A549 (cell line): ENCODE measurements at regions not wholly inside any gene's neighbourhood (a gene's known extent, or its start where the extent isn't known, plus 50 kb on each side); places are given as distances from the start of the nearest gene placed in this dataset.

Experiments
- ATAC-seq, 2 experiments: fragments of 200-7000 bp in 1 of 2; fragments of >200 bp in 1 of 2; cut with Nextera tagmentation in 1 of 2; cut with Tn5 transposase in 1 of 2; 3 replicates each; pipeline versions ENCODE4 v1.8.0 to v1.9.1; 2018 to 2020; ENCODE audit warnings: mild to moderate bottlenecking in 1 of 2, moderate library complexity in 1 of 2
- CTCF ChIA-PET: fragments of 300-600 bp; sonication (Branson Sonifier 250); formaldehyde crosslinking; extraction: SDS; loops from one replicate; lab custom pipeline; 2021; ENCODE audit warnings: antibody characterized with exemption, inconsistent platforms; lab: Yijun Ruan, JAX
- POLR2A ChIA-PET: fragments of 350-600 bp; formaldehyde crosslinking; extraction: SDS; loops from one replicate; lab custom pipeline; 2021; ENCODE audit warnings: antibody characterized with exemption, inconsistent platforms; lab: Yijun Ruan, JAX
- DNase-seq, 2 experiments: peaks; one replicate each; pipeline versions ENCODE4 v3.0.0 to v3.0.0-alpha.2; 2011 to 2016; ENCODE audit warnings: low read depth in 1 of 2, low spot score in 1 of 2
- FAIRE-seq: peaks from 2 replicates; lab custom pipeline; 2011; peaks lifted over from hg19 to GRCh38; lab: Jason Lieb, UNC
- H3K27ac ChIP-seq, 2 experiments: fragments of >200 bp; sonication (Bioruptor Twin); formaldehyde crosslinking; 3 replicates each; pipeline ENCODE4 v1.5.1; 2016 to 2017
- H3K4me1 ChIP-seq: fragments of >200 bp; sonication (Bioruptor Twin); formaldehyde crosslinking; 3 replicates; pipeline ENCODE4 v1.6.1; 2016
- H3K4me2 ChIP-seq: fragments of >200 bp; sonication (Bioruptor Twin); formaldehyde crosslinking; 3 replicates; pipeline ENCODE4 v1.6.1; 2016
- H3K4me3 ChIP-seq: fragments of >200 bp; sonication (Bioruptor Twin); formaldehyde crosslinking; 3 replicates; pipeline ENCODE4 v1.5.1; 2016
- H3K9me3 ChIP-seq: fragments of >200 bp; sonication (Bioruptor Twin); formaldehyde crosslinking; 3 replicates; pipeline ENCODE4 v1.6.1; 2016
- BCL3 ChIP-seq: fragments of >200 bp; sonication (Bioruptor Twin); formaldehyde crosslinking; IDR thresholded peaks from 3 replicates; pipeline ENCODE4 v1.6.1; 2016
- BHLHE40 ChIP-seq: IDR thresholded peaks from 2 replicates; pipeline ENCODE4 v1.6.1; 2012; ENCODE audit warnings: low read depth, low read length, inconsistent platforms
- CBX2 ChIP-seq: fragments of 200-600 bp; sonication (generic); IDR thresholded peaks from 2 replicates; pipeline ENCODE4 v1.6.1; 2016; ENCODE audit warnings: low read depth, mild to moderate bottlenecking, borderline replicate concordance
- CBX8 ChIP-seq: fragments of 200-600 bp; sonication (generic); IDR thresholded peaks from 2 replicates; pipeline ENCODE4 v1.6.1; 2016
- CTCF ChIP-seq: fragments of >200 bp; sonication (Bioruptor Twin); formaldehyde crosslinking; IDR thresholded peaks from 3 replicates; pipeline ENCODE4 v1.5.1; 2016
- E2F6 ChIP-seq: IDR thresholded peaks from 2 replicates; pipeline ENCODE4 v1.6.1; 2012; ENCODE audit warnings: low read depth, borderline replicate concordance
- FOSB ChIP-seq: fragments of 250-450 bp; sonication (Bioruptor Pico); IDR thresholded peaks from 2 replicates; pipeline ENCODE4 v1.5.0; 2020; ENCODE audit warnings: mild to moderate bottlenecking, moderate library complexity
- FOSL2 ChIP-seq, 2 experiments: fragments of 450-650 bp in 1 of 2; fragments of >200 bp in 1 of 2; sonication (Bioruptor Twin) in 1 of 2; formaldehyde crosslinking; IDR thresholded peaks; 2 replicates each; pipeline versions ENCODE4 v1.5.0 to v1.6.1; 2016 to 2020; ENCODE audit warnings: mild to moderate bottlenecking in 1 of 2, moderate library complexity in 1 of 2
- HES2 ChIP-seq: fragments of >200 bp; sonication (Bioruptor Twin); formaldehyde crosslinking; IDR thresholded peaks from 2 replicates; pipeline ENCODE4 v1.6.1; 2016
- HEYL ChIP-seq: fragments of 250-450 bp; sonication (Bioruptor Pico); IDR thresholded peaks from 2 replicates; pipeline ENCODE4 v1.8.0; 2021; ENCODE audit warnings: mild to moderate bottlenecking, moderate library complexity
- HMGXB4 ChIP-seq: fragments of 250-450 bp; sonication (Bioruptor Pico); IDR thresholded peaks from 2 replicates; pipeline ENCODE4 v1.5.0; 2021; ENCODE audit warnings: mild to moderate bottlenecking, moderate library complexity, borderline replicate concordance
- KDM5A ChIP-seq: fragments of 200-600 bp; sonication (generic); IDR thresholded peaks from 2 replicates; pipeline ENCODE4 v1.6.1; 2016; ENCODE audit warnings: antibody characterized with exemption, mild to moderate bottlenecking
- MAFK ChIP-seq: fragments of 450-650 bp; IDR thresholded peaks from 2 replicates; pipeline ENCODE4 v1.6.1; 2014; ENCODE audit not compliant: partially characterized antibody
- MAZ ChIP-seq: fragments of 150-350 bp; IDR thresholded peaks from 2 replicates; pipeline ENCODE4 v1.6.1; 2014; ENCODE audit warnings: antibody characterized with exemption, low read depth, low read length, borderline replicate concordance
- NFE2L2 ChIP-seq: fragments of 150-350 bp; conservative IDR thresholded peaks from 2 replicates; pipeline ENCODE4 v1.6.1; 2014; ENCODE audit warnings: low read length
- PBX3 ChIP-seq: IDR thresholded peaks from 2 replicates; pipeline ENCODE4 v1.6.1; 2012
- PHF8 ChIP-seq: fragments of 200-600 bp; sonication (generic); IDR thresholded peaks from 2 replicates; pipeline ENCODE4 v1.6.1; 2016; ENCODE audit warnings: low read depth, mild to moderate bottlenecking, antibody characterized with exemption, moderate library complexity, borderline replicate concordance
- POLR2A ChIP-seq: IDR thresholded peaks from 2 replicates; pipeline ENCODE4 v1.6.1; 2012; ENCODE audit warnings: mild to moderate bottlenecking, low read length
- RARB ChIP-seq: fragments of 250-450 bp; sonication (Bioruptor Pico); IDR thresholded peaks from 2 replicates; pipeline ENCODE4 v1.8.0; 2021; ENCODE audit warnings: mild to moderate bottlenecking, moderate library complexity
- SMC3 ChIP-seq: fragments of >200 bp; sonication (Bioruptor Twin); formaldehyde crosslinking; IDR thresholded peaks from 3 replicates; pipeline ENCODE4 v1.6.1; 2018; ENCODE audit warnings: inconsistent platforms
- SREBF2 ChIP-seq: fragments of 450-650 bp; IDR thresholded peaks from 2 replicates; pipeline ENCODE4 v1.6.1; 2014; ENCODE audit warnings: mild to moderate bottlenecking, moderate library complexity
- TFCP2L1 ChIP-seq: fragments of 250-450 bp; sonication (Bioruptor Pico); IDR thresholded peaks from 2 replicates; pipeline ENCODE4 v1.5.0; 2021; ENCODE audit warnings: mild to moderate bottlenecking
- USF2 ChIP-seq: fragments of 450-650 bp; IDR thresholded peaks from 2 replicates; pipeline ENCODE4 v1.6.1; 2014; ENCODE audit warnings: antibody characterized with exemption
- ZC3H11A ChIP-seq: fragments of 450-650 bp; IDR thresholded peaks from 2 replicates; pipeline ENCODE4 v1.6.1; 2014; ENCODE audit warnings: antibody characterized with exemption, mild to moderate bottlenecking
- ZNF302 ChIP-seq: fragments of 250-450 bp; sonication (Bioruptor Pico); IDR thresholded peaks from 2 replicates; pipeline ENCODE4 v1.9.0; 2021; ENCODE audit warnings: inconsistent platforms, mild to moderate bottlenecking, moderate library complexity
- ZSCAN20 ChIP-seq: fragments of 250-450 bp; sonication (Bioruptor Pico); IDR thresholded peaks from 2 replicates; pipeline ENCODE4 v1.8.0; 2022; ENCODE audit warnings: mild to moderate bottlenecking, moderate library complexity
- WGBS: methylation state at CpG from one replicate; pipeline ENCODE4 v1.1.6; 2017; ENCODE audit errors: missing lambda C conversion rate; 5-methylcytosine and 5-hydroxymethylcytosine counted together

- Histone ChIP-seq H3K27ac (no peak overlapping the region), H3K4me1 (no peaks in the 10 kb centered on the region), H3K4me3 (no peak overlapping the region), H3K9me3 (peaks cover 3% of the 10 kb centered on the region; the same call in 1 of the 3 replicates), H3K4me2 (no peak overlapping the region)
- CTCF ChIA-PET, result no interaction called here
- POLR2A ChIA-PET, result no interaction called here
- FAIRE-seq, result no peak
- no peak for ATAC-seq
- 4% methylated on average over 2 of the region's 2 CpGs for WGBS
- TF ChIP-seq PBX3 (no peak), FOSL2 (IDR thresholded peaks at IDR 0.05) (no peak), FOSL2 (CRISPR knock-in tag; IDR thresholded peaks at IDR 0.05) (no peak), ZSCAN20 (CRISPR knock-in tag) (no peak), BCL3 (no peak), CBX8 (no peak), RARB (CRISPR knock-in tag) (no peak), PHF8 (no peak), CBX2 (no peak), HES2 (no peak), ZC3H11A (no peak), SREBF2 (no peak), BHLHE40 (no peak), MAZ (no peak), HEYL (CRISPR knock-in tag) (no peak), NFE2L2 (no peak), HMGXB4 (CRISPR knock-in tag) (no peak), KDM5A (no peak), ZNF302 (no peak), POLR2A (no peak), FOSB (CRISPR knock-in tag) (no peak)
- no peak for DNase-seq
Observed at GRCh38 chr22:49702068-49702397, 125.6 kb downstream of the BRD1 start.

GRCh38 chr22:49701380-49702067 lies 126.1 kb downstream of the BRD1 start:
- POLR2A ChIA-PET, result no interaction called here
- H3K4me2 ChIP-seq, result no peak overlapping the region
- CTCF ChIA-PET, result no interaction called here
- no peak for FAIRE-seq
- TF ChIP-seq BCL3 (no peak), TFCP2L1 (CRISPR knock-in tag) (no peak), SMC3 (no peak), USF2 (no peak), MAFK (peak; percentile 66), CTCF (peak; percentile 34), E2F6 (no peak)
- no peak for ATAC-seq
- H3K4me3 ChIP-seq, result no peak overlapping the region
- H3K27ac ChIP-seq, result no peak overlapping the region
- peaks cover 3% of the 10 kb centered on the region; the same call in 1 of the 3 replicates for H3K9me3 ChIP-seq
- DNase-seq, result no peak
- 19% methylated on average over 6 of the region's 6 CpGs for WGBS
- no peaks in the 10 kb centered on the region for H3K4me1 ChIP-seq
